ENCODE measurements at regions not wholly inside any gene's neighbourhood (a gene's known extent, or its start where the extent isn't known, plus 50 kb on each side); places are given as distances from the start of the nearest gene placed in this dataset.

GRCh38 chr16:9280069-9280466, 188.6 kb downstream of the HAPSTR1 start:
- Histone ChIP-seq H2AFZ (ENCODE audit: low read depth, low read length) (no peak overlapping the region), H3K27me3 (ENCODE audit: insufficient read depth, low read length, poor library complexity) (peaks cover 10% of the 10 kb centered on the region), H3K79me2 (ENCODE audit: insufficient read depth, low read length) (no peaks in the 10 kb centered on the region), H3K9ac (ENCODE audit: low read depth, low read length) (no peak overlapping the region), H4K20me1 (ENCODE audit: insufficient read depth, low read length) (no peaks in the 10 kb centered on the region), H3K4me1 (ENCODE audit: insufficient read depth, low read length) (no peaks in the 10 kb centered on the region), H3K36me3 (ENCODE audit: insufficient read depth, low read length) (no peaks in the 10 kb centered on the region), H3K27ac (ENCODE audit: low read length) (no peak overlapping the region), H3K4me3 (ENCODE audit: low read depth in 1 of 2, low read length in 2 of 2) (no peak overlapping the region), H3K4me2 (ENCODE audit: insufficient read depth, low read length) (no peak overlapping the region), H3K9me3 (ENCODE audit: insufficient read depth, low read length, severe bottlenecking) (no peaks in the 10 kb centered on the region)
- TF ChIP-seq CTCF (IDR thresholded peaks at IDR 0.05; ENCODE audit: borderline replicate concordance, extremely low read depth, low read length, poor library complexity, severe bottlenecking): no peak
- TF ChIP-seq EZH2 (IDR thresholded peaks at IDR 0.05; ENCODE audit: borderline replicate concordance, low read depth, low read length, severe bottlenecking): no peak
- DNase-seq (no peak), ATAC-seq (ENCODE audit: insufficient read depth, low read depth) (no peak)

- Histone ChIP-seq H2AFZ (ENCODE audit: low read depth, low read length) (no peak overlapping the region), H3K4me1 (ENCODE audit: insufficient read depth, low read length) (no peaks in the 10 kb centered on the region), H4K20me1 (ENCODE audit: insufficient read depth, low read length) (no peaks in the 10 kb centered on the region), H3K4me2 (ENCODE audit: insufficient read depth, low read length) (no peak overlapping the region), H3K27me3 (ENCODE audit: insufficient read depth, low read length, poor library complexity) (no peaks in the 10 kb centered on the region), H3K36me3 (ENCODE audit: insufficient read depth, low read length) (no peaks in the 10 kb centered on the region), H3K27ac (ENCODE audit: low read length) (no peak overlapping the region), H3K79me2 (ENCODE audit: insufficient read depth, low read length) (no peaks in the 10 kb centered on the region), H3K4me3 (ENCODE audit: low read depth in 1 of 2, low read length in 2 of 2) (no peak overlapping the region), H3K9me3 (ENCODE audit: insufficient read depth, low read length, severe bottlenecking) (no peaks in the 10 kb centered on the region), H3K9ac (ENCODE audit: low read depth, low read length) (no peak overlapping the region)
- TF ChIP-seq CTCF (IDR thresholded peaks at IDR 0.05; ENCODE audit: borderline replicate concordance, extremely low read depth, low read length, poor library complexity, severe bottlenecking) (no peak), EZH2 (IDR thresholded peaks at IDR 0.05; ENCODE audit: borderline replicate concordance, low read depth, low read length, severe bottlenecking) (no peak)
- ATAC-seq (ENCODE audit: insufficient read depth, low read depth) (no peak), DNase-seq (no peak)
Observed at GRCh38 chr16:9286930-9287329, 195.5 kb downstream of the HAPSTR1 start.

- Histone ChIP-seq H3K36me3 (ENCODE audit: insufficient read depth, low read length) (no peaks in the 10 kb centered on the region), H3K4me2 (ENCODE audit: insufficient read depth, low read length) (no peak overlapping the region), H3K79me2 (ENCODE audit: insufficient read depth, low read length) (no peaks in the 10 kb centered on the region), H3K4me1 (ENCODE audit: insufficient read depth, low read length) (no peaks in the 10 kb centered on the region), H3K4me3 (ENCODE audit: low read depth in 1 of 2, low read length in 2 of 2) (no peak overlapping the region), H2AFZ (ENCODE audit: low read depth, low read length) (no peak overlapping the region), H3K27ac (ENCODE audit: low read length) (no peak overlapping the region), H4K20me1 (ENCODE audit: insufficient read depth, low read length) (no peaks in the 10 kb centered on the region), H3K27me3 (ENCODE audit: insufficient read depth, low read length, poor library complexity) (peaks cover 3% of the 10 kb centered on the region), H3K9ac (ENCODE audit: low read depth, low read length) (no peak overlapping the region), H3K9me3 (ENCODE audit: insufficient read depth, low read length, severe bottlenecking) (no peaks in the 10 kb centered on the region)
- TF ChIP-seq CTCF (IDR thresholded peaks at IDR 0.05; ENCODE audit: borderline replicate concordance, extremely low read depth, low read length, poor library complexity, severe bottlenecking): no peak
- no peak for TF ChIP-seq EZH2 (IDR thresholded peaks at IDR 0.05; ENCODE audit: borderline replicate concordance, low read depth, low read length, severe bottlenecking)
- DNase-seq (no peak), ATAC-seq (ENCODE audit: insufficient read depth, low read depth) (no peak)
Observed at GRCh38 chr16:9296271-9296590, 204.8 kb downstream of the HAPSTR1 start.

All from DND-41 (cell line).